ENCODE measurements at regions not wholly inside any gene's neighbourhood (a gene's known extent, or its start where the extent isn't known, plus 50 kb on each side); places are given as distances from the start of the nearest gene placed in this dataset.
"Not testable (repeated sequence)": the region's sequence is repeated elsewhere in the genome, so short reads cannot be mapped to it uniquely, and the experiment has no call there.

DNA sequence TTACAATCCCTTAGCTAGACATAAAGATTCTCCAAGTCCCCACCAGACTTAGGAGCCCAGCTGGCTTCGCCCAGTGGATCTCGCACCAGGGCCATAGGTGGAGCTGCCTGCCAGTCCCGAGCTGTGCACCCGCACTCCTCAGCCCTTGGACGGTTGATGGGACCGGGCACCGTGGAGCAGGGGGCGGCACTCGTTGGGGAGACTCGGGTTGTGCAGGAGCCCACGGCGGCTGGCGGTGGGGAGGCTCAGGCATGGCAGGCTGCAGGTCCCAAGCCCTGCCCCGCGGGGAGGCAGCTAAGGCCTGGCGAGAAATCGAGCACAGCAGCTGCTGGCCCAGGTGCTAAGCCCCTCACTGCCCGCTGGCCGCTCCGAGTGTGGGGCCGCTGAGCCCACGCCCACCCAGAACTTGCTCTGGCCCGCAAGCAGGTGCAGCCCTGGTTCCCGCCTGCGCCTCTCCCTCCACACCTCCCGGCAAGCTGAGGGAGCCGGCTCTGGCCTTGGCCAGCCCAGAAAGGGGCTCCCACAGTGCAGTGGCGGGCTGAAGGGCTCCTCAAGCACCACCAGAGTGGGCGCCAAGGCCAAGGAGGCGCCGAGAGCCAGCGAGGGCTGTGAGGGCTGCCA lies 275.0 kb upstream of the PDE3A start:
- DNase-seq: not testable (repeated sequence)

DNA sequence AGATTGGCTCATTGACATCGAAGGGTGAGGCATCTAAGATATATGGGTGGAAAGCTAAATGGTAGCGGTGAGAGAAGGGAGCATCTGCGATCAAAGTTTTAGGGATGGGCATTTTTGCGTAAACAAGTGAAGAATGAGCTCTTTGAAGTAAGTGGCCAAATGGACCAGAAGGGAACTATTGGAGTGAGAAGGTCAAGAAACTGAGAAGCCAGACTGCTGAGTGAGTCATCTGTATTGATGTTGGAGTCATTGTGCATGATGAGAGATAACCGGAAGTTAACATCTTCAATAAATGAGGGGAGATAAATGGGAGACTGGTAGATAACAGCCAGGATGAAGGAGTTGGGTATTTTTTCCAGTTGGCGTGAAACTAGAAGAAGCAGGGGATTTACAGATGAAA lies 271.9 kb upstream of the PDE3A start:
- no peak for DNase-seq

DNA sequence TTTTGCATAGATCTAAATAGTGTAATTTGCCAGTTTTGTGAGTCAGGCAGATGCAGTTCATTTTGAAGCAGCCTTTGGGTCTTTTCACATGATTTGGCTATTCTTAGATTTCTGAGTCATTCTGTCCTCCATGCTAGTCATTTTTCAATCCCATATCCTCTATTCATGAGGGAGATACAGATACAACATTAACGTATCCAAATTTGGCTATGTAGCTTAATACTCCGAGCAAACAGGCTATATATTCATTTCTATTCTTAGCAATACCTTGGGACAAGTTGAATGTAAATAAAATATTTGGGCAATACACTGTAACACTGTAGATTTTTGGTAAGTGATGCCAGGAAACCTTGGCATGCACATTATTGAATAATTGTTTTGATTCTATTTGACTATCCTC lies 270.7 kb upstream of the PDE3A start:
- DNase-seq: no peak

DNA sequence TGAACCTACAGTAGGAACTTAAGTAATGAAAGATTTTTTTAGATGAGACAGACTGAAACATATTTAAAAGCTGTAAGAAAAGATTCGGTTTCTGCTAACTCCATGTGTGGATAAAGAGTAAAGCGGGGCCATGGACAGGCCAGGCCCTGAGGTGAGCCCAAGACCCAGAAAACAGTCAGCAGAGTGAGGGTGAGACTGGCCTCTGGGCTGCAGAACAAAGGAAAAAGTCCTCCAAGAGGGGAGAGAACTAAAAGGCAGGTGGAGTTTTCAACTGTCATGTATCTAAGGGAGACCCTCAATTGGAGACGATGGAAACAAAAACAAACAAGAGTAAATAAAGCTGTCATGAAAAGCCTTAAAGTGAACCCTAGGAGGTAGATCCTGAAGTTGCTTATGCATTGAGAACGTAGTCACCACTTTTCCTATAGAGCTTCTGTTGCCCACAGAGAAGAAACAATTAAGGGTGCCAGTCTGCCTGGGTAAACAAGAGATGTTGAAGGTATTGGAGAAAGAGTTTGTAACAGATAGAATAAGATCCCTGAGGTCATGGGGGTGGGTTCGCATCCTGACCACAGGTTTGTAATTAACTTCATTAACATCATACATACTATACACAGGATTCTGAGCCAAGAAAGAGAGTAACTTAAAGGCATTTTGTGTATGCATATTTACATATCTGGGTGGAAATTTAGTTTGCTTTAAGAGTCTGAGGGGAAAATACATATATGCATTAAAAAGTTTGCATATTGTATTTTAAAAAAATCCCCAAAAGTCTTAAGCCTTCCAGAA lies 268.7 kb upstream of the PDE3A start:
- no peak for DNase-seq

DNA sequence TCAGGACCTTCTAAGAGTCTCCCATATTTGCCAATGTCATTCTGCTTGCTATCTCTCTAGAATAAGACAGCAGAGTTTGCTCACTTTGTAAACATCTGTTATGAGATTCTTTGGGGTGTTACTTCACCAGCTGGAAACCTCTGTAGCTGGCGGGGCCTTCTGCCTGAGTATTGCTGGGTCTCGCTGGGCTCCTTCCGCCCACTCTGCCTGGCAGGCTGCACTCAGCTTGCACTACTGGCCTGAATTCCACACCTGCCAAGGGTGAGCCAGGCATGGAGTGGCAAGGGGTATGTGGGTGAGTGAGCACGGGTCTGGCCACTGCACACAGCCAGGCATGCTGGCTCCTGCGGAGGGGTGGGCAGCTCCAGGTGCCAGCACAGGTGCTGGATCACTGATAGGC lies 267.3 kb upstream of the PDE3A start:
- DNase-seq: no peak

DNA sequence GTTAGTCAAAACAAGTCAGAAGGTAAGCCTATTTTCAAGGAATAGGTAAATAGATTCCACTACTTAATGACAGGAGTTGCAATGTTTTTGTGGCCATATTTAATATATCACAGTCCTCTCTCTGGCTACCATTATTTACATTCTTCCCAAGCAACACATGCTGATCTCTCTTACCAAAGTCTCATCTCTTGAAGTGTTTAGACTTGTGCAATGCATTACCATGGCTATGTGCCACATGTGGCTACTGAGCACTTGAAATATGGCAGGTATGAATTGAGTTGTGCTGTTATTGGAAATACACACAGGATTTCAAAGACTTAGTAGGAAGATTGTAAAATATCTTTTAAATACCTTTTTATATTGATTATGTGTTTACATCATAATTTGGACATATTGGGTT lies 262.4 kb upstream of the PDE3A start:
- no peak for DNase-seq

DNA sequence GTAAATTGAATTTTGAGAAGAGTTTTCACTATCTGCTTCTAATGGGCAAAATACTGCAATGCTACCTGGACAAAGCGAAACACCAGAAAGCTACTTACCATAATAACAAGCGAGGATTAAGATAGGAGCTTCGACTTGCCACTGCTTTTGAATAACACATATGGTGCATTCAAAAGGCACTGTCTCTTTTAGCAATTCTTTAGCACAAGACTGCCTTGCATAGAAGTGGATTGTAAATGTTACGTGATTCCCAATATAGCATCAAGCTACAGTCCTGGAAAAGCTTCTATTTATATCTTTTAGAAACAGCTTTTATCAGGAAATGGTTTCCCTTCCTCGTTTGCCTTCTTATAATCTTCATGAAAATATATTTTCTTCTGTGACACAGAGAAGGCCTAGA lies 258.7 kb upstream of the PDE3A start:
- DNase-seq: no peak

DNA sequence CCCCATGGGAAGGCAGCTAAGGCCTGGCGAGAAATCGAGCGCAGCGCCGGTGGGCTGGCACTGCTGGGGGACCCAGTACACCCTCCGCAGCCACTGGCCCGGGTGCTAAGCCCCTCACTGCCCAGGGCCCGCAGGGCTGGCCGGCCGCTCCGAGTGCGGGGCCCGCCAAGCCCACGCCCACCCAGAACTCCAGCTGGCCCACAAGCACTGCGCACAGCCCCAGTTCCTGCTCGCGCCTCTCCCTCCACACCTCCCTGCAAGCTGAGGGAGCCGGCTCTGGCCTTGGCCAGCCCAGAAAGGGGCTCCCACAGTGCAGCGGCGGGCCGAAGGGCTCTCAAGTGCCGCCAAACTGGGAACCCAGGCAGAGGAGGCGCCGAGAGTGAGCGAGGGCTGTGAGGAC lies 253.0 kb upstream of the PDE3A start:
- DNase-seq: not testable (repeated sequence)

DNA sequence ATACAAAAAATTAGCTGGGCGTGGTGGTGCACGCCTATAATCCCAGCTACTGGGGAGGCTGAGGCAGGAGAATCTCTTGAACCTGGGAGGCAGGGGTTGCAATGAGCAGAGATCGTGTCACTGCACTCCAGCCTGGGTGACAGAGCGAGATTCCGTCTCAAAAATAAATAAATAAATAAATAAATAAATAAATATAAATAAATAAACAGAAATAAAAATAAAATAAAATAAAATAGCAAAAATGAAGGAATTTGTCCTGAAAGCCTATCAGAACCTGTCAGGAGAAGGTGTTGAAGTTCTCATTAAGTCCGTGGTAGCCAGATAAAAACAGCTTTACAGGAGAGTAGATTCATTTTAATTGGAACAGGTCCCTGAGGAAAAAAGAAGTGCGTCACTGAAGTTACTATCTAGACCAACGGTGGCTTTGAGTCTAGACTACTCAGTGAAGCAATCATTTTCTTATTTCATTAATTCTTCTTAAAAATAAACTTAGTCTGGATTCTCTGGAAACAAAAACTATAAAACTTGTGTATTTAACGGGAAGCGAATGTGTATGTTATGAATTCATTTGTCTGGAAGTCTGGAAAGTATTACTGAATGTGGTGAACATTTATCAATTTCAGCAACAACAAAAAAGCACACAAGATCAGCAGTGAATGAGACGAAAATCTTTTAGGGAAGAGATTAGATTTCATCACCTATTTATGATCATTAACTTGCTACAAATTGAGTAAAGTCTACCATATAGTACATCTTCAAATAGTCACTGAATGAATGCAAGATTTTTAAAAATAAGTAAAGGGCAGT lies 248.5 kb upstream of the PDE3A start:
- DNase-seq: no peak

DNA sequence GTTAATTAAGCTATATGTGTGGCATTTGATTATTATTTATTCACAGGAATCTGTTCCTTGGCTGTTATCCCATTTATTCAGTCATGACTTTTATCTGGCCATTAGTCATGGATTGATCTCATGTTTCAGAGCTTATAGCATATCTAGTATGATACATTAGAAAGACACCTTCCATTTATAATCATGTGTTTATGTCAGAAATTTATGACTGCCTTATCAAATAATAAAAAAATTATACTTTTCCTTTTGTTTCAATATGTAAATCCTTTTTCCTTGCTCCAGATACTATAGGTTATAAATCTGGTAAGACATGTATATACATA lies 248.0 kb upstream of the PDE3A start:
- DNase-seq: no peak

DNA sequence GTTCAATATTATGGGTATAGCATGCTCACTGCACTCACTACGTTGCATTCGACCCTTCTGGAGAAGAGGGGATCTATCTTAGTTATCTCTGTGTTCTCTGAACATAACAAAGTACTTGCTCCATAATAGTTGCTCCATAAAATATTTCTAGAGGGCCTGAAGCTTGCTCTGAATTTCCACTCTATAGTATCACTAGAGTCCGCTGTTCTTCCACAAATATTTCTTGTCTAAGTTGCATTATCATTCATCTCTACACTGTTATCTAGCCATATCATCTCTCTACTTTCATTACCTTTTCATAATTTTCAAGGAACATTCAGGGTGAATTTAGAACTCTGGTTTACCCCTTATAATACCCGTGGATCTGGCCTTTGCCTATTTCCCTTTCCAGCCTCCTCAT lies 246.1 kb upstream of the PDE3A start:
- DNase-seq: no peak

DNA sequence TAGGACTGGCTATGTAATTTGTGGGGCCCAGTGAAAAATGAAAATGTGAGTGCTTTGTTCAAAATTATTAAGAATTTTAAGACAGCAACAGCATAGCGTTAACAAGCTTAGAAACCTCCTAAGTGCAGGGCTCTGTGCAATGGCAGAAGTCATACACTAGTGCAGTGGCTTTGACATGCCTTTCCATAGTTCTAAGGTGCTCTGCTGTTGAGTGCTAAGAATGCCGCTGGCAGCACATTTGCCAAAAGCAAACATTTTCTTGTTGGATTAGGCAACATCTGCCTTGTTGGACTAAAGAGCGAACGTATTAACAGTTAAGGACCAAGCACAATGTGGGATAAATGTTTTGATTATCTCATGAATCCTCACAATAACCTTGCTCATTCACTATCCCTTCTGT lies 244.9 kb upstream of the PDE3A start:
- no peak for DNase-seq

DNA sequence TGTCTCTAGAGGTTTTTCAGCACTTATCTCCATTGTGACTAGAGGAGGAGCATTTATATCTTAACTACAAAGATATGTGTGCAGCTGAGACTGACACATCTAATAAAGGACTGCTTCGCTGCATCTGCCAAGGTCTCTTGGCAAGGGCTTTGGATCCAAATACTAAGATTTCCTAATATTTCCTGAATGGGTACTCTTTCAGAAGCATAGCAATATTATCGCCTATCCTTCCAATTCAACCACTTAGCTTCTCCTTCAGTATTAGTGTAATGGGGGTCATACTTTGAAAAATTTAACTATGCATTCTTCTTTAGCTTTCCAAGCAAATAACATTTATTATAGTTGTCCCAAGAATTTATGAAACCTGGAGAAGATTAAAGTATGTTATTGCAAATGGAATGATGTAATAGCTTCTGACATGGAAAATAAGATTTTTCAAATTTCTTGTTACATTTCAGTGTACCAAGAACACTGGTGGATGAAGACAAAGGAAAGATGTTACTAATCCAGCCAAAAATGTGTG lies 243.0 kb upstream of the PDE3A start:
- no peak for DNase-seq

DNA sequence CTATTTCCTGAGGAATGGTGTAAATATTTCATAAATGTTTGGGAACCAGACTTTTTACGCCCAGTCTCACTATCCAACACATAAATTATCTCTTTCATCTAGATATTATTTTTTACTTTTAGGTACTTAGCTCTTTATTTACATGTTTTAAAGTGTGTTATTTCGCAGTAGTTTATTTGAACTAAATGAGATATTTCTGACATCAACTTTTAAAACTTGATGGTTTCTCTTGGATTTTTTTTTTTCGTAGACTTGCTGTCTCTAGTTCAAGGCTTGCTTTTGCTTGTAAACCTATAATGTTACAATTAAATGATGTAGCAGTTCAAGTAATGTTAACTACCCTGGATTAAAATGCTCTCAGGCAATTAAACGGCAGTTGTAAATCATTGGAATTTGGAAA lies 241.7 kb upstream of the PDE3A start:
- no peak for DNase-seq

DNA sequence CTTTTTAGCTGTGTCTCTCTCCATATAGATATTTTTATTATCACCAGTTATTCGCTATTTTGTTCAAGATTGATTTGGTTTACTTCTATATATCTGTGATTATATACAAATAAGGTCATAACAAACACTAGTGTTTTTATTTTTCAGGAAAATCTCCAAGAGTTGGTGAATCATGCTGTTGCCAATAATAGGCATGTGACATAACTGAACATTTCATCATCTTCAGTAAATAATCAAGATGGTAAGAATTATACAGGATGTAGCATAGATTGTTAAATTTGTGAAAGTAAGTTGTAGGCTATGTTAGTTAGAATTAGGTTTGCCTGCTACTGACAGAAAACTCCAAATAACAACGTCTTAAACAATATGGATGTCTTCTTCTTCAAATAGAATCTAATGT lies 240.9 kb upstream of the PDE3A start:
- no peak for DNase-seq

DNA sequence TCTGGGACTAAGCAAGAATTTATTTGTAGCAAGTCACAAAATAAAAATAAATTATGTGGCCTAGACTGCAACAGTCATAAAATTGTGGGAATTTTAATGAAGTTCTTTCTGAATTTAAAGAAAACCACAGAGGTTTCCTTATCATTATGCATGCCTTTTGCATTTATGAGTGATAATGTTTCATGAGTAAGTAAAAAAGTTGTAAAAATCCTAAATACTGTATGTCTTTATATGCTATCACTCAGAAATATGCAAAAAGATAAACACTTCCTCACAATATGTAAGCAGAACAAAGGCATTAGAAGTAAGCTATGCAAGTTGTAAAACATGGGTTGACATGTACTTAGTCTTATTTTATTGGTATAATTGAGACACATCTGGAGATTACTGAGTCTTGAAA lies 239.4 kb upstream of the PDE3A start:
- no peak for DNase-seq

DNA sequence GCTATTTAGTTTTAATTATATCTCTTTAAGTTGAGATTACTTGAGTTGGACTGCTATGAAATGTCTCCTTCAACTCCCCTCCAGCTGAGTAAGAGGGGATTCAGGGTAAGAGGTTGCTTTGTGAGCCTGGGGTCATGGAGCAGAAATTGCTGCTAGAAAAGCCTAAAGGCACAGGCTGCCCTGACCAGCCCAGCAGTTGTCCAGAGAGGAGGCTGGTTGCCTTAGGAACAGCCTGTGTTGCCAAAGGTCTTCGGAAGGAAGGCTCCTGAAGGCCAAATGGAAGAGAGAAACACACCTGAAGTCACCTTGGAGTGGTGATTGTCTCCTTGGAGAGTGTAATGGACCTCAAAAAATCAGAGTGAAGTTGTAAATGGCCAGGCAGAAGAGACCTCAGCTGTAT lies 235.5 kb upstream of the PDE3A start:
- DNase-seq: no peak

DNA sequence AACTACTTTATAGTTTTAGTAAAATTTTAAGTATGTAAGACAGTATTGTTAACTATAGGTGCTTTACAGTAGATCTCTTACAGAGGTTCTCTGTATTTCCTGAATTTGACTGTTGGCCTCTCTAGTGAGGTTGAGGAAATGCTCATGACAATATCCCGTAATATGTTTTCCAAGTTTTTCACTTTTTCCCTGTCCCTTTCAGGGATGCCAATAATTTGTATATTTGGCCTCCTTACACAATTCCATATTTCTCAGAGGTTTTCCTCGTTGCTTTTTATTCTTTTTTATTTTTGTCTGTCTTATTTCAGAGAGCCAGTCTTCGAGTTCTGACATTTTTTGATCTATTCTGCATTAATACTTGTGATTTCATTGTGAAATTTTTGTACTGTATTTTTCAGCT lies 233.7 kb upstream of the PDE3A start:
- DNase-seq: no peak

DNA sequence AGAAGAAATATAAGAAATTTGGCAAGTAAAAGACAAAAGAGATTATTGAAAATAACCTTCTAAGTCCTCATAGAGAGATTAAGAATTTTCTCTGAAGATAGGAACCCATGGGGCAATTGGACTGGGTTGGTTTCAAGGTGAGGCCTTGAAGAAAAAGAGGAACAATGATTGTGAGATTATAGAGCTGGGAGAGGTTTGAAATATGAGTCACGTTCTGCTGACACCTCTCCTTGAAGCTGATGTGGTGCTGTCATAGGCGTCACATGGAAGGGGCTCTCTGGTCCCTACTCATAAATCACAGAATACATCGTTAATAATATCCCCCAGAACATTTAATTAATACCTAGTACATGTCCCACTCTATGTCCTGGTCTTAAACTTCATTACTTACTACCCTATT lies 227.6 kb upstream of the PDE3A start:
- no peak for DNase-seq

DNA sequence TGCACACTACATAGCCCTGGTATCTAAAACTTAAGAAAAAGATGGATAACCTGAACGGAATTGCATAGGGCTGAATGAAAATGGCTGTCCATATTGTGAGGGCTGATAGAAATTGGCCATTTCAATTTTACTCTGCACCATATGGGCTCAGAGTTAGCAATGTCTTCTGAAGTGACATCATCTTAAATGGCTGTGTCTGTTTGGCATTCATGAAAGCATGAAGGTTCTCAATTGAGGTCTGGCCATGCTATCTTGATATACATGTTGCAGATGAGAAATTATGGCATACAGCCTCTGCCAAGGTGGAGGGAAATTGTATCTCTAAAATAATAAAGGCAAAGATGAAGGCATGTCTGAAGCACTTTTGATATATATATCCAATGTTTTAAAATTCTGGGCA lies 226.0 kb upstream of the PDE3A start:
- DNase-seq: no peak

DNA sequence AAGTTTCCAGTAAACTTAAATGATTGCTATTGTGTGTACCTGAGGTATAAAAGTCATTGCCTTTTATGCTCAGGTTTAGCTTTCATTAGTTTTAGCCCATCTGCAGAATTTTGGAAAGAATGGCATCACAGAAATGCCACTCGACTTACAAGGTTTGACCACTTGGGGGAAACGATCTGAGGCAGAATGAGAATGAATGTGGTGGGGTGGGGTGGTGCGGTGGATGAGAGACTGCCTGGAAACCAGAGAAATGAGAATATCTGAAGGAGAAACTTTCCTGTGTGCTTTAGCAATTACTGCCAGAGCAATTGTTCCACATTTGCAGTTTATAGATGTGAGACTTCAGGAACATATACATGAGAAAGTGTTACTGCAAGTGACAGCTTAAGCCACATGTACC lies 225.4 kb upstream of the PDE3A start:
- no peak for DNase-seq

DNA sequence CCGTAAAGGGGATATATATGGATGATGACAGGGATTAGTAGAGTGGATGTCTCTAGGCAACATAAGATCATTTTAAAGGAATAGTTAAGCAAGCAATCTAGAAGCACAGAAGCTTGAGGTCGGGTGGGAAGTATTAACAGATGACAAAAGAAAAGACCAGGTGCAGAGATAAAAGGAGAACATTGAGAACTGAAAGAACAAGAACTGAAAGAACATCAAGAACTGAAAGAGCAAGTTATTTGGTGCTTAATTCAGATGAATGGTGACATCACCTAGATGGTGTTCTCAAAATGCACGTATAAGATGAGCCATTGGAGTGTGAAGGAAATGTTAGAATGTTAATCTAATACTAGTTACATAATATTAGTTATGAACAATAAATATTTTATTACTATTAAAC lies 224.0 kb upstream of the PDE3A start:
- DNase-seq: no peak

DNA sequence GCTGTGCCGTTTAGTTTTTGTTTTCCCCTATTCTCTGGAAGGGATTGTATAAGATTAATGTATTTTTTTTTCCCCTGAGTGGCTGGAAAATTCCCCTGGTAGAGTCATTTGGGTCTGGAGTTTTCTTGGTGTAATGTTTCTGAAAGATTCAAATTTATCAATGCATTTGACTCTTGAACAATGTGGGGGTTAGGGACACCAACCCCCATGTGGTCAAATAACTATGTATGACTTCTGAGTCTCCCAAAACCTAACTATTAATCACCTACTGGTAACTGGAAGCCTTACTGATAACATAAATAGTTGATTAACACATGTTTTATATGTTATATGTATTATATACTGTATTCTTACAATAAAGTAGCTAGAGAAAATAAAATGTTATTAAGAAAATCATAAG lies 220.1 kb upstream of the PDE3A start:
- DNase-seq: no peak

DNA sequence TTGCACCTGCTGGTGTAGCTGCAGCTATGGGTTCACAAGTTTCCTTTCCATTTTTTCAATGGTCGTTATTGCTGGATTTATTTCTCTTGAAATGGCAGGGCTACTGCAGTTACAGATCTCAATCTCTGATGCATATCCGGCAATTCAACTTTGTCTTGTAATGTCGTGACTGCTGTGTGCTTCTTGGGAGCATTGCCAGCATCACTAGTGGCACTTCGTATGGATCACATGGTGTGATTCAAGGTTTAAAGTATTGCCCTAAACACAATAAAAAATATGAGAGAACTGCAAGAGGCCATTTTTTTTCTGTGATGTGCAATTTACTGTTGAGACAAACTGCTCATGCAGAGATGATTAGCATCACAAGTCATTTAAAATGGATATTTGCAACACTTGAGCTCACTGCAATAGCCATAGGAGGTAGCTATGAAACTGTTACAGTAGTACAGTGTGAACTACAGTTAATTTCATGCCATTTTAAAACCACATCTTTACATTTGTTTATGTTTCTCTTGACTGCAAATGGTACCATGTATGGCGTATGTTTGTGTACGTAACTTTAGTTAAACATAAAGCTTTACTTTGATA lies 217.4 kb upstream of the PDE3A start:
- no peak for DNase-seq

Measured in GOT3 (cell line).